Glutamatergic neuron (in vitro differentiated cells): ENCODE measurements at regions not wholly inside any gene's neighbourhood (a gene's known extent, or its start where the extent isn't known, plus 50 kb on each side); places are given as distances from the start of the nearest gene placed in this dataset.
"Not testable (repeated sequence)": the region's sequence is repeated elsewhere in the genome, so short reads cannot be mapped to it uniquely, and the experiment has no call there.

ENCODE experiments used
- DNase-seq: peaks from one replicate; pipeline ENCODE4 v3.0.0; 2022
- H3K27ac Mint-ChIP-seq: one replicate; pipeline ENCODE4 v1.8.0; 2020; ENCODE audit warnings: mild to moderate bottlenecking, mixed read lengths, inconsistent platforms; ENCODE audit not compliant: unreplicated experiment
- H3K27me3 Mint-ChIP-seq: one replicate; pipeline ENCODE4 v1.8.0; 2020; ENCODE audit warnings: mild to moderate bottlenecking, moderate library complexity, mixed read lengths, inconsistent platforms; ENCODE audit not compliant: unreplicated experiment
- H3K36me3 Mint-ChIP-seq: one replicate; pipeline ENCODE4 v1.8.0; 2020; ENCODE audit warnings: mild to moderate bottlenecking, mixed read lengths, inconsistent platforms; ENCODE audit not compliant: unreplicated experiment
- H3K4me1 Mint-ChIP-seq: one replicate; pipeline ENCODE4 v1.8.0; 2020; ENCODE audit warnings: mild to moderate bottlenecking, low read depth, mixed read lengths, inconsistent platforms; ENCODE audit not compliant: unreplicated experiment
- H3K4me3 Mint-ChIP-seq: one replicate; pipeline ENCODE4 v1.8.0; 2020; ENCODE audit warnings: mild to moderate bottlenecking, mixed read lengths, inconsistent platforms; ENCODE audit not compliant: unreplicated experiment
- H3K9me3 Mint-ChIP-seq: one replicate; pipeline ENCODE4 v1.8.0; 2020; ENCODE audit warnings: mild to moderate bottlenecking, moderate library complexity, mixed read lengths, inconsistent platforms; ENCODE audit not compliant: unreplicated experiment
- TF ChIP-seq, protein P1 (sequence below): fragments of 200-600 bp; sonication (generic); IDR thresholded peaks from one replicate; pipeline ENCODE4 v1.5.0; 2021; ENCODE audit not compliant: partially characterized antibody, unreplicated experiment

- TF ChIP-seq, protein P1, sequence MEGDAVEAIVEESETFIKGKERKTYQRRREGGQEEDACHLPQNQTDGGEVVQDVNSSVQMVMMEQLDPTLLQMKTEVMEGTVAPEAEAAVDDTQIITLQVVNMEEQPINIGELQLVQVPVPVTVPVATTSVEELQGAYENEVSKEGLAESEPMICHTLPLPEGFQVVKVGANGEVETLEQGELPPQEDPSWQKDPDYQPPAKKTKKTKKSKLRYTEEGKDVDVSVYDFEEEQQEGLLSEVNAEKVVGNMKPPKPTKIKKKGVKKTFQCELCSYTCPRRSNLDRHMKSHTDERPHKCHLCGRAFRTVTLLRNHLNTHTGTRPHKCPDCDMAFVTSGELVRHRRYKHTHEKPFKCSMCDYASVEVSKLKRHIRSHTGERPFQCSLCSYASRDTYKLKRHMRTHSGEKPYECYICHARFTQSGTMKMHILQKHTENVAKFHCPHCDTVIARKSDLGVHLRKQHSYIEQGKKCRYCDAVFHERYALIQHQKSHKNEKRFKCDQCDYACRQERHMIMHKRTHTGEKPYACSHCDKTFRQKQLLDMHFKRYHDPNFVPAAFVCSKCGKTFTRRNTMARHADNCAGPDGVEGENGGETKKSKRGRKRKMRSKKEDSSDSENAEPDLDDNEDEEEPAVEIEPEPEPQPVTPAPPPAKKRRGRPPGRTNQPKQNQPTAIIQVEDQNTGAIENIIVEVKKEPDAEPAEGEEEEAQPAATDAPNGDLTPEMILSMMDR, result no peak
- Mint-ChIP-seq H3K4me3 (no peak overlapping the region), H3K4me1 (no peaks in the 10 kb centered on the region), H3K36me3 (peaks cover 9% of the 10 kb centered on the region), H3K27me3 (no peaks in the 10 kb centered on the region), H3K27ac (no peak overlapping the region), H3K9me3 (no peaks in the 10 kb centered on the region)
- DNase-seq, result no peak
These were observed 117.1 kb downstream of the MTHFS start for GRCh38 chr15:79779746-79780145.

GRCh38 chr15:79782307-79782706 is 114.5 kb downstream of the MTHFS start:
- not testable (repeated sequence) for H3K27me3 Mint-ChIP-seq, H3K4me1 Mint-ChIP-seq, H3K9me3 Mint-ChIP-seq, H3K27ac Mint-ChIP-seq, H3K36me3 Mint-ChIP-seq, DNase-seq, H3K4me3 Mint-ChIP-seq
